ENCODE measurements at regions not wholly inside any gene's neighbourhood (a gene's known extent, or its start where the extent isn't known, plus 50 kb on each side); places are given as distances from the start of the nearest gene placed in this dataset.

GRCh38 chr16:85220125-85220839 is 108.0 kb upstream of the CIBAR2 start:
- Histone ChIP-seq H3K4me3 (ENCODE audit: low read length) (no peak overlapping the region), H3K9me2 (ENCODE audit: insufficient read depth, low read length) (no peaks in the 10 kb centered on the region), H3K36me3 (ENCODE audit: insufficient read depth, low read length) (no peaks in the 10 kb centered on the region), H3K4me2 (ENCODE audit: low read length) (no peak overlapping the region), H4K20me1 (ENCODE audit: insufficient read depth) (no peaks in the 10 kb centered on the region), H3K9me3 (ENCODE audit: low read length) (no peaks in the 10 kb centered on the region), H3K79me2 (replicated peaks; ENCODE audit: insufficient read depth, low read length) (no peaks in the 10 kb centered on the region), H2AFZ (ENCODE audit: low read depth, low read length) (no peak overlapping the region), H3F3A (ENCODE audit: insufficient read depth, low read length, poor library complexity, severe bottlenecking) (no peaks in the 10 kb centered on the region), H3K9ac (ENCODE audit: low read length) (no peak overlapping the region), H3K27ac (ENCODE audit: low read length) (no peak overlapping the region), H3K27me3 (ENCODE audit: insufficient read depth, low read depth, low read length) (no peaks in the 10 kb centered on the region)
- TF ChIP-seq POLR2AphosphoS5 (IDR thresholded peaks at IDR 0.05) (no peak), MXI1 (conservative IDR thresholded peaks at IDR 0.05; ENCODE audit: poor library complexity, severe bottlenecking) (no peak), SMC3 (conservative IDR thresholded peaks at IDR 0.05; ENCODE audit: poor library complexity) (no peak), TAF1 (IDR thresholded peaks at IDR 0.05; ENCODE audit: low read depth) (no peak), EZH2 (IDR thresholded peaks at IDR 0.05; ENCODE audit: borderline replicate concordance, insufficient read depth, low read length, poor library complexity, severe bottlenecking) (no peak)

GRCh38 chr16:85220964-85221731 is 108.9 kb upstream of the CIBAR2 start:
- Histone ChIP-seq H3K27me3 (ENCODE audit: insufficient read depth, low read depth, low read length) (no peaks in the 10 kb centered on the region), H3K9me3 (ENCODE audit: low read length) (no peaks in the 10 kb centered on the region), H3K4me3 (ENCODE audit: low read length) (no peak overlapping the region), H3K9ac (ENCODE audit: low read length) (no peak overlapping the region), H3F3A (ENCODE audit: insufficient read depth, low read length, poor library complexity, severe bottlenecking) (no peaks in the 10 kb centered on the region), H2AFZ (ENCODE audit: low read depth, low read length) (no peak overlapping the region), H3K4me2 (ENCODE audit: low read length) (no peak overlapping the region), H3K36me3 (ENCODE audit: insufficient read depth, low read length) (no peaks in the 10 kb centered on the region), H3K27ac (ENCODE audit: low read length) (no peak overlapping the region), H3K79me2 (replicated peaks; ENCODE audit: insufficient read depth, low read length) (no peaks in the 10 kb centered on the region), H3K9me2 (ENCODE audit: insufficient read depth, low read length) (no peaks in the 10 kb centered on the region), H4K20me1 (ENCODE audit: insufficient read depth) (no peaks in the 10 kb centered on the region)
- TF ChIP-seq EZH2 (IDR thresholded peaks at IDR 0.05; ENCODE audit: borderline replicate concordance, insufficient read depth, low read length, poor library complexity, severe bottlenecking) (no peak), POLR2AphosphoS5 (IDR thresholded peaks at IDR 0.05) (no peak)

GRCh38 chr16:85221771-85222154 is 109.5 kb upstream of the CIBAR2 start:
- Histone ChIP-seq H3K4me3 (ENCODE audit: low read length) (no peak overlapping the region), H3K27ac (ENCODE audit: low read length) (no peak overlapping the region), H3K9ac (ENCODE audit: low read length) (no peak overlapping the region), H2AFZ (ENCODE audit: low read depth, low read length) (no peak overlapping the region), H3K9me3 (ENCODE audit: low read length) (no peaks in the 10 kb centered on the region), H3K27me3 (ENCODE audit: insufficient read depth, low read depth, low read length) (no peaks in the 10 kb centered on the region), H3K79me2 (replicated peaks; ENCODE audit: insufficient read depth, low read length) (no peaks in the 10 kb centered on the region), H3K4me2 (ENCODE audit: low read length) (no peak overlapping the region), H3K36me3 (ENCODE audit: insufficient read depth, low read length) (no peaks in the 10 kb centered on the region), H3F3A (ENCODE audit: insufficient read depth, low read length, poor library complexity, severe bottlenecking) (no peaks in the 10 kb centered on the region), H4K20me1 (ENCODE audit: insufficient read depth) (no peaks in the 10 kb centered on the region), H3K9me2 (ENCODE audit: insufficient read depth, low read length) (no peaks in the 10 kb centered on the region)
- no peak for TF ChIP-seq EP300 (conservative IDR thresholded peaks at IDR 0.05; ENCODE audit: poor library complexity, severe bottlenecking)
- TF ChIP-seq CTCF (IDR thresholded peaks at IDR 0.05; ENCODE audit: poor library complexity, severe bottlenecking) = no peak
- TF ChIP-seq RAD21 (conservative IDR thresholded peaks at IDR 0.05) = no peak
- TF ChIP-seq EZH2 (IDR thresholded peaks at IDR 0.05; ENCODE audit: borderline replicate concordance, insufficient read depth, low read length, poor library complexity, severe bottlenecking) = no peak
- TF ChIP-seq REST (IDR thresholded peaks at IDR 0.05; ENCODE audit: borderline replicate concordance) = no peak
